K562 (cell line): ENCODE measurements at regions not wholly inside any gene's neighbourhood (a gene's known extent, or its start where the extent isn't known, plus 50 kb on each side); places are given as distances from the start of the nearest gene placed in this dataset.

Experiments used
- FOS ChIP-seq: IDR thresholded peaks from 3 replicates; pipeline ENCODE4 v1.6.1; 2011; ENCODE audit not compliant: insufficient read length; ENCODE audit errors: extremely low read depth
- HMBOX1 ChIP-seq: sonication (generic); IDR thresholded peaks from 2 replicates; pipeline ENCODE4 v1.6.1; 2016
- HMG20A ChIP-seq: fragments of 450-650 bp; formaldehyde crosslinking; conservative IDR thresholded peaks from 2 replicates; pipeline ENCODE4 v1.4.0; 2020; ENCODE audit warnings: mild to moderate bottlenecking, mixed read lengths
- NFIC ChIP-seq: fragments of 450-650 bp; IDR thresholded peaks from 2 replicates; pipeline ENCODE4 v1.6.1; 2017; ENCODE audit warnings: mild to moderate bottlenecking, inconsistent platforms
- POLR2A ChIP-seq: fragments of 450-650 bp; conservative IDR thresholded peaks from 2 replicates; pipeline ENCODE4 v1.6.1; 2016
- SIN3A ChIP-seq, 2 experiments: fragments of 150-350 bp in 1 of 2; IDR thresholded peaks; 2 replicates each; pipeline ENCODE4 v1.6.1; 2011 to 2016; ENCODE audit warnings: borderline replicate concordance in 2 of 2, low read depth in 2 of 2, low read length in 2 of 2, mild to moderate bottlenecking in 2 of 2, moderate library complexity in 2 of 2; ENCODE audit not compliant: control insufficient read depth in 1 of 2
- SMAD1 ChIP-seq: fragments of 150-350 bp; IDR thresholded peaks from 2 replicates; pipeline ENCODE4 v1.6.1; 2014; ENCODE audit warnings: low read length, low read depth; ENCODE audit not compliant: partially characterized antibody
- WHSC1 ChIP-seq: IDR thresholded peaks from one replicate; pipeline ENCODE4 v1.6.1; 2012; ENCODE audit warnings: low read length, control low read depth, inconsistent platforms
- ZNF146 ChIP-seq: IDR thresholded peaks from one replicate; pipeline ENCODE4 v1.6.1; 2018; ENCODE audit warnings: missing compliant biosample characterization; ENCODE audit not compliant: unreplicated experiment
- ZNF274 ChIP-seq: IDR thresholded peaks from 2 replicates; pipeline ENCODE4 v1.6.1; 2011; ENCODE audit warnings: low read depth, mild to moderate bottlenecking, low read length, moderate library complexity, borderline replicate concordance
- ZNF354B ChIP-seq: fragments of 250-450 bp; sonication (Bioruptor Pico); IDR thresholded peaks from 2 replicates; pipeline ENCODE4 v1.4.0; 2020
- ZNF707 ChIP-seq: fragments of 250-450 bp; sonication (Bioruptor Pico); conservative IDR thresholded peaks from 2 replicates; pipeline ENCODE4 v1.8.0; 2022; ENCODE audit warnings: inconsistent platforms, mild to moderate bottlenecking, moderate library complexity
- TF ChIP-seq, protein P1 (sequence below): fragments of 250-450 bp; sonication (Bioruptor Pico); IDR thresholded peaks from 2 replicates; pipeline ENCODE4 v1.4.0; 2020; ENCODE audit warnings: mild to moderate bottlenecking, moderate library complexity
- TF ChIP-seq, protein P2 (sequence below): fragments of 250-450 bp; sonication (Bioruptor Pico); IDR thresholded peaks from 2 replicates; pipeline ENCODE4 v1.5.0; 2021; ENCODE audit warnings: mild to moderate bottlenecking, borderline replicate concordance

DNA sequence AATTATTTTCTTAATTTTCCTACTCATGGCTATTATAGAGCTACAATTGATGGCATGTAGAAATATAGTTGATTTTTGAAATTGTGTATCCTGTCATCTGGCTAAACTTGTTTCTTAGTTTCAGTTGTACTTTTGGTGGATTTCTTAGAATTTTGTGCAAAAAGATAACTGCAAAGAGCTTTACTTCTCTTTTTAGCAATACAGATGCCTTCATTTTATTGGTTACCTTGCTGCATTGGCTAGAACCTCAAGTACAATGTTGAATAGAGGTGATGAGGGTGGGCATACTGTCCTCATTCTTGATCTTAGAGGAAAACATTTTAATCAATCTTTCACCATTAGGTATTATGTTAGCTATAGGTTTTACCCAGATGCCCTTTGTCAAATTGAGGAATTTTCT lies 67.9 kb downstream of the METRNL start:
- no peak for TF ChIP-seq HMG20A
- no peak for TF ChIP-seq HMBOX1
- TF ChIP-seq POLR2A: no peak
- no peak for TF ChIP-seq SMAD1
- TF ChIP-seq, protein P1, sequence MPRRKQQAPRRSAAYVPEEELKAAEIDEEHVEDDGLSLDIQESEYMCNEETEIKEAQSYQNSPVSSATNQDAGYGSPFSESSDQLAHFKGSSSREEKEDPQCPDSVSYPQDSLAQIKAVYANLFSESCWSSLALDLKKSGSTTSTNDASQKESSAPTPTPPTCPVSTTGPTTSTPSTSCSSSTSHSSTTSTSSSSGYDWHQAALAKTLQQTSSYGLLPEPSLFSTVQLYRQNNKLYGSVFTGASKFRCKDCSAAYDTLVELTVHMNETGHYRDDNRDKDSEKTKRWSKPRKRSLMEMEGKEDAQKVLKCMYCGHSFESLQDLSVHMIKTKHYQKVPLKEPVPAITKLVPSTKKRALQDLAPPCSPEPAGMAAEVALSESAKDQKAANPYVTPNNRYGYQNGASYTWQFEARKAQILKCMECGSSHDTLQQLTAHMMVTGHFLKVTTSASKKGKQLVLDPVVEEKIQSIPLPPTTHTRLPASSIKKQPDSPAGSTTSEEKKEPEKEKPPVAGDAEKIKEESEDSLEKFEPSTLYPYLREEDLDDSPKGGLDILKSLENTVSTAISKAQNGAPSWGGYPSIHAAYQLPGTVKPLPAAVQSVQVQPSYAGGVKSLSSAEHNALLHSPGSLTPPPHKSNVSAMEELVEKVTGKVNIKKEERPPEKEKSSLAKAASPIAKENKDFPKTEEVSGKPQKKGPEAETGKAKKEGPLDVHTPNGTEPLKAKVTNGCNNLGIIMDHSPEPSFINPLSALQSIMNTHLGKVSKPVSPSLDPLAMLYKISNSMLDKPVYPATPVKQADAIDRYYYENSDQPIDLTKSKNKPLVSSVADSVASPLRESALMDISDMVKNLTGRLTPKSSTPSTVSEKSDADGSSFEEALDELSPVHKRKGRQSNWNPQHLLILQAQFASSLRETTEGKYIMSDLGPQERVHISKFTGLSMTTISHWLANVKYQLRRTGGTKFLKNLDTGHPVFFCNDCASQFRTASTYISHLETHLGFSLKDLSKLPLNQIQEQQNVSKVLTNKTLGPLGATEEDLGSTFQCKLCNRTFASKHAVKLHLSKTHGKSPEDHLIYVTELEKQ (CRISPR knock-in tag): no peak
- no peak for TF ChIP-seq SIN3A (IDR thresholded peaks at IDR 0.05; ENCODE audit: borderline replicate concordance in 2 of 2, control insufficient read depth in 1 of 2, low read depth in 2 of 2, low read length in 2 of 2)
- TF ChIP-seq, protein P2, sequence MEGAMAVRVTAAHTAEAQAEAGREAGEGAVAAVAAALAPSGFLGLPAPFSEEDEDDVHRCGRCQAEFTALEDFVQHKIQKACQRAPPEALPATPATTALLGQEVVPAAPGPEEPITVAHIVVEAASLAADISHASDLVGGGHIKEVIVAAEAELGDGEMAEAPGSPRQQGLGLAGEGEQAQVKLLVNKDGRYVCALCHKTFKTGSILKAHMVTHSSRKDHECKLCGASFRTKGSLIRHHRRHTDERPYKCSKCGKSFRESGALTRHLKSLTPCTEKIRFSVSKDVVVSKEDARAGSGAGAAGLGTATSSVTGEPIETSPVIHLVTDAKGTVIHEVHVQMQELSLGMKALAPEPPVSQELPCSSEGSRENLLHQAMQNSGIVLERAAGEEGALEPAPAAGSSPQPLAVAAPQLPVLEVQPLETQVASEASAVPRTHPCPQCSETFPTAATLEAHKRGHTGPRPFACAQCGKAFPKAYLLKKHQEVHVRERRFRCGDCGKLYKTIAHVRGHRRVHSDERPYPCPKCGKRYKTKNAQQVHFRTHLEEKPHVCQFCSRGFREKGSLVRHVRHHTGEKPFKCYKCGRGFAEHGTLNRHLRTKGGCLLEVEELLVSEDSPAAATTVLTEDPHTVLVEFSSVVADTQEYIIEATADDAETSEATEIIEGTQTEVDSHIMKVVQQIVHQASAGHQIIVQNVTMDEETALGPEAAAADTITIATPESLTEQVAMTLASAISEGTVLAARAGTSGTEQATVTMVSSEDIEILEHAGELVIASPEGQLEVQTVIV (CRISPR knock-in tag): no peak
- no peak for TF ChIP-seq FOS
- TF ChIP-seq ZNF707 (CRISPR knock-in tag): no peak
- TF ChIP-seq ZNF274: no peak
- no peak for TF ChIP-seq ZNF146
- TF ChIP-seq WHSC1: no peak
- no peak for TF ChIP-seq ZNF354B (CRISPR knock-in tag)
- TF ChIP-seq NFIC: no peak
